Occipital lobe (tissue), 1 donor: ENCODE measurements at regions not wholly inside any gene's neighbourhood (a gene's known extent, or its start where the extent isn't known, plus 50 kb on each side); places are given as distances from the start of the nearest gene placed in this dataset.

Source experiments
- DNase-seq: peaks from one replicate; lab custom pipeline; 2025; lab: John Stamatoyannopoulos, UW

- DNase-seq: no peak
Observed at GRCh38 chr11:119941171-119941570, 196.7 kb downstream of the TRIM29 start.

- DNase-seq: no peak
Observed at GRCh38 chr11:119940401-119940976, 197.4 kb downstream of the TRIM29 start.

- DNase-seq: no peak
Observed at GRCh38 chr11:119937412-119937811, 200.5 kb downstream of the TRIM29 start.

- DNase-seq: no peak
Observed at GRCh38 chr11:119936426-119936825, 201.5 kb downstream of the TRIM29 start.

GRCh38 chr11:119935349-119935925 lies 202.5 kb downstream of the TRIM29 start:
- peak; percentile 21 for DNase-seq

- no peak for DNase-seq
Observed at GRCh38 chr11:119934866-119935265, 203.0 kb downstream of the TRIM29 start.

GRCh38 chr11:119934267-119934666 lies 203.6 kb downstream of the TRIM29 start:
- DNase-seq: no peak

- DNase-seq: no peak
Observed at GRCh38 chr11:119933584-119933983, 204.3 kb downstream of the TRIM29 start.

GRCh38 chr11:119932828-119933562 lies 204.0 kb upstream of the NECTIN1 start:
- DNase-seq: no peak

GRCh38 chr11:119928047-119928446 lies 199.0 kb upstream of the NECTIN1 start:
- DNase-seq: no peak

GRCh38 chr11:119924017-119924416 lies 195.0 kb upstream of the NECTIN1 start:
- DNase-seq: no peak

GRCh38 chr11:119921571-119921970 lies 192.6 kb upstream of the NECTIN1 start:
- DNase-seq: no peak

GRCh38 chr11:119920666-119921387 lies 191.8 kb upstream of the NECTIN1 start:
- DNase-seq: no peak

- no peak for DNase-seq
Observed at GRCh38 chr11:119919656-119920055, 190.7 kb upstream of the NECTIN1 start.

GRCh38 chr11:119918347-119918746 lies 189.3 kb upstream of the NECTIN1 start:
- DNase-seq: no peak

GRCh38 chr11:119916568-119916967 lies 187.6 kb upstream of the NECTIN1 start:
- no peak for DNase-seq

GRCh38 chr11:119912229-119912628 lies 183.2 kb upstream of the NECTIN1 start:
- peak; percentile 15 for DNase-seq

- no peak for DNase-seq
Observed at GRCh38 chr11:119910650-119911049, 181.7 kb upstream of the NECTIN1 start.

- DNase-seq: no peak
Observed at GRCh38 chr11:119910051-119910450, 181.1 kb upstream of the NECTIN1 start.

GRCh38 chr11:119909495-119909894 lies 180.5 kb upstream of the NECTIN1 start:
- DNase-seq: no peak

- no peak for DNase-seq
Observed at GRCh38 chr11:119909077-119909476, 180.1 kb upstream of the NECTIN1 start.

GRCh38 chr11:119908573-119908904 lies 179.5 kb upstream of the NECTIN1 start:
- DNase-seq: no peak
